GM13976 (cell line): ENCODE measurements at regions not wholly inside any gene's neighbourhood (a gene's known extent, or its start where the extent isn't known, plus 50 kb on each side); places are given as distances from the start of the nearest gene placed in this dataset.
"Not testable (repeated sequence)": the region's sequence is repeated elsewhere in the genome, so short reads cannot be mapped to it uniquely, and the experiment has no call there.

Experiments used
- DNase-seq: peaks from one replicate; pipeline ENCODE4 v3.0.0; 2012; ENCODE audit warnings: low spot score
- CTCF ChIP-seq: IDR thresholded peaks from 2 replicates; pipeline ENCODE4 v1.5.1; 2012; ENCODE audit warnings: borderline replicate concordance, mild to moderate bottlenecking; ENCODE audit not compliant: insufficient read depth; ENCODE audit errors: extremely low read depth, missing control alignments, control extremely low read depth
- in situ Hi-C: fragments of 300-500 bp; cut with MboI; formaldehyde crosslinking; loops from one replicate; pipeline ENCODE4 v1.12.0; 2022; ENCODE audit warnings: low sequenced_read_pairs, mixed read lengths, inconsistent platforms; ENCODE audit not compliant: unreplicated experiment

- no peak for TF ChIP-seq CTCF
- in situ Hi-C loops = no loop called here
- no peak for DNase-seq
These were observed 67.1 kb upstream of the SMURF2 start for GRCh38 chr17:64729201-64729600.

GRCh38 chr17:64728041-64728695 is 66.1 kb upstream of the SMURF2 start:
- DNase-seq = no peak
- no peak for TF ChIP-seq CTCF
- in situ Hi-C loops = no loop called here

- DNase-seq, in situ Hi-C loops: not testable (repeated sequence)
These were observed 63.9 kb upstream of the SMURF2 start for GRCh38 chr17:64726025-64726424.

- in situ Hi-C loops, DNase-seq: not testable (repeated sequence)
These were observed 62.1 kb upstream of the SMURF2 start for GRCh38 chr17:64724246-64724645.

DNA sequence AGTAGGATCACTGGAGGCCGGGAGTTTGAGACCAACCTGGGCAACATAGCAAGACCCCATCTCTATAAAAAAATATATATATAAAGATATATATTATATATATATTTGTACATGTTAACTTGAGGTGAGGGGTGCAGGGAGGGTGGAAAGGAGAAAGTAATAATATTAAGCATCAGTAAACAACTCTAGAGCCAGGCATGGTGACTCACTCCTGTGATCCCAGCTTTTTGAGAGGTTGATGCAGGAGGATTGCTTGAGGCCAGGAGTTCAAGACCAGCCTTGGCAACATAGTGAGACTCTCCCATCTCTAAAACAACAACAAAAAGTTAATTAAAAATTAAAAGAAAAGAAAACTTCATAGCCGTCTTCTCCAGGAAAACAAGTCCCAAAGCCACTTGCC is 61.7 kb upstream of the SMURF2 start:
- in situ Hi-C loops = no loop called here
- no peak for DNase-seq
- no peak for TF ChIP-seq CTCF

GRCh38 chr17:64721556-64721955 is 59.4 kb upstream of the SMURF2 start:
- in situ Hi-C loops, DNase-seq: not testable (repeated sequence)

DNA sequence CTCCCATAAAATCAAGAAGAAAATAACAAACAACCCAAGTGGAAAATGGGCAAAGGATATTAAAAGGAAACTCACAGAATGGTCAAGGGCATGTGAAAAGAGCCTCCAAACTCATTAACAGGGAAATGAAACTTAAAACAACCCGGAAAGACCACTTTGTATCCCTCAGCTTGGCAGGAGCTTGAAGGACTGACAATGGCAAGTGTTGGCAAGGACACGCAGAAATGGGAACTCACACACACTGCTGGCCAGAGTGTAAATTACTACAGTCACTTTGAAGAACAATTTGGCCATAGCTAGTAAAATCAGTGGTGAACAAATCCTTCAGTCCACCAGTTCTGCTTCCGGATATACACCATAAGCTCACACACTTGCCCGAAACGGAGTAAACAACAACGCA is 58.1 kb upstream of the SMURF2 start:
- DNase-seq, in situ Hi-C loops: not testable (repeated sequence)

- in situ Hi-C loops, DNase-seq: not testable (repeated sequence)
These were observed 57.4 kb upstream of the SMURF2 start for GRCh38 chr17:64719517-64719916.

- DNase-seq, in situ Hi-C loops: not testable (repeated sequence)
These were observed 56.7 kb upstream of the SMURF2 start for GRCh38 chr17:64718816-64719215.

DNA sequence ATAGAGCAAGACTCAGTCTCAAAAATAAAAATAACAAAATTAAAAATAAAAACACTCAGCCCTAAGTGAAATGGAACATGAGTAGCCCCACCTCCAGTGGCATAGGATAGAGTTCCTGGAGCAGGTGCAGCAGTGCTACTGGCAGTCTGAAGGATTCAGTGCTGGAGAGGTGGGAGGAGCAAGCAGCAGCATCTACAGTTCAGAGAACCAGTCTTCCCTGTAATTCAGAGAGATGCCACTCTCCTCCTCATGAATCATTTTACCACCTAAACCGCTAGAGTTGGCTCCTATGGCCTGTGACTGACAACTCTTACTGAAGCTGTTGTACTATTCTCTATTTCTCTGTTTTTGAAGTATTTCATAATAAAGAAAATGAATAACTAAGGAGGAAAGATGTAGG is 56.0 kb upstream of the SMURF2 start:
- no peak for DNase-seq
- TF ChIP-seq CTCF = no peak
- in situ Hi-C loops = no loop called here

DNA sequence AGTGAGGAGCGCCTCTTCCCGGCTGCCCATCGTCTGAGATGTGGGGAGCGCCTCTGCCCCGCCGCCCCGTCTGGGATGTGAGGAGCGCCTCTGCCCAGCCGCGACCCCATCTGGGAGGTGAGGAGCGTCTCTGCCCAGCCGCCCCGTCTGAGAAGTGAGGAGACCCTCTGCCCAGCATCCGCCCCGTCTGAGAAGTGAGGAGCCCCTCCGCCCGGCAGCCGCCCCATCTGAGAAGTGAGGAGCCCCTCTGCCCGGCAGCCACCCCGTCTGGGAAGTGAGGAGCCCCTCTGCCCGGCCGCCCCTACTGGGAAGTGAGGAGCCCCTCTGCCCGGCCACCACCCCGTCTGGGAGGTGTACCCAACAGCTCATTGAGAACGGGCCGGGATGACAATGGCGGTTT is 54.4 kb upstream of the SMURF2 start:
- DNase-seq, in situ Hi-C loops: not testable (repeated sequence)

GRCh38 chr17:64713786-64714185 is 51.7 kb upstream of the SMURF2 start:
- DNase-seq, in situ Hi-C loops: not testable (repeated sequence)

GRCh38 chr17:64712557-64713351 is 50.6 kb upstream of the SMURF2 start:
- DNase-seq, in situ Hi-C loops: not testable (repeated sequence)
